GM18858 (cell line): ENCODE measurements at regions not wholly inside any gene's neighbourhood (a gene's known extent, or its start where the extent isn't known, plus 50 kb on each side); places are given as distances from the start of the nearest gene placed in this dataset.
"Not testable (repeated sequence)": the region's sequence is repeated elsewhere in the genome, so short reads cannot be mapped to it uniquely, and the experiment has no call there.

ENCODE experiments used
- ATAC-seq: cut with Tn5 transposase; IDR thresholded peaks from one replicate; pipeline ENCODE4 v1.9.1; 2021; ENCODE audit not compliant: unreplicated experiment

DNA sequence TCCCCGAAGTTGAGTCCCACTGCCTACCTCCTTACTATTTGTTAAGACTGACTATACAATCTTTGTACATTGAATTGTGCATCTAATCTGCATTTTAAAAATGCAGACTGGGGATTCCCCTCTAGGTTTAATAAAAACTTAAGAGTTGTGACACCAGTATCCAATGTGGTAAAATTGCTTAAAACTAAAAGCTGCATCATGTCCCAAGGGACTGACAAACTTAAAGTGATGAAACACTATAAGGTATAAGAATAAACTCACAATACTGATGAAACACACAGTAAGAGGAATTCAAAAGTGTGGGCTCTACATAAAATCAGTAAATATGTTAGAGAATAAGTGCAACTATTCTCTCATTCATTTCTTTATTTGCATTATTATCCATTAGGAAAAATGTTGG lies 1905.1 kb downstream of the MAT2B start:
- ATAC-seq: no peak

DNA sequence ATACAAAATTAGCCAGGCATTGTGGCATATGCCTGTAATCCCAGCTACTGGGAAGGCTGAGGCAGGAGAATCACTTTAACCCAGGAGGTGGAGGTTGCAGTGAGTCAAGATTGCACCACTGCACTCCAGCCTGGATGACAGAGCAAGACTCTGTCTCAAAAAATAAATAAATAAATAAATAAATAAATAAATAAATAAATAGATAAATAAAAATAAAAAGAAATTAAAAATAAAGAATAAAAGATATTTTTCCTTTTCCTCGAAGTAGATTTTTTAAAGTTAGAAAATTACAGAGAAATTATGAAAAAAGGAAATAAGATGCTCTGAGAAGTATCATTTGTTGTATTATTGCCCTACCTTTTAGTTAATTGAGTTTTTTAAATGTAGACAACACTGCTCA lies 1906.1 kb downstream of the MAT2B start:
- ATAC-seq: not testable (repeated sequence)

DNA sequence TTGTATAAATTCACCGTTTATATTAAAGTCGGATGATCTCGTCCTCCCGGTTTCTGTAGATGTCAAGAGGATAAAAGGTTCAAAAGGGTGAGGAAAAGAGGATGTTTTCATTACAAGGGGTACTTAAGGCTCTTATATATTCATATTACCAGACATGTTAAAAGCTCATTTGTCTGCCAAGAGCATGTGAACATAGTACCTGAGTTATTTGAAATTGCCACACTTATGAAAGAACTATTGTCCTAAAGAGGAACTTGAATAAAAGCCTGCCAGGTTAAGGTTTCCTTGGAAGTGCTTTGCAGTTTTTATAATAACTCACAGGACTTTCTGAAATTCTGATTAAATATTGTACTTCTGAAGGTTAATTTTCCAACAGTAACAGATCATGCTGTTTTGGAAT lies 1915.1 kb downstream of the MAT2B start:
- no peak for ATAC-seq

DNA sequence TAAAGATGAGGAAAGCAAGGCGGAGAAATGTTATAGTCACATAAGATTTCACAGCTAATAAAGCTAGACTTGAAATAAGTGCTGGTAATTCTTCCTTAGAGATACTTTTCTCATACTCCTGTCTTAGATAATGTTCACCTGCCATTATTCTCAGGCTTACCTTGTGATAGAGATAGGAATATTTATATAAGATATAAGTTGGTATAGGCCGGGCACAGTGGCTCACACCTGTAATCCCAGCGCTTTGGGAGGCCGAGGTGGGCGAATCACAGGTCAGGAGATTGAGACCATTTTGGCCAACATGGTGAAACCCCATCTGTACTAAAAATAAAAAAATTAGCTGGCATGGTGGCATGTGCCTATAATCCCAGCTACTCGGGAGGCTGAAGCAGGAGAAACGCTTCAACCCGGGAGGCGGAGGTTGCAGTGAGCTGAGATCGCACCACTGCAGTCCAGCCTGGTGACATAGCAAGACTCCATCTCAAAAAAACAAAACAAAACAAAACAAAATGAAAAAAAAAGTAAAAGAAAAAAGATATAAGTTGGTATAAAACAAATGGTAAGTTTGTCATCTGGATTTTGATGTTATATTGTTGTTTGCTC lies 1918.4 kb downstream of the MAT2B start:
- no peak for ATAC-seq

GRCh38 chr5:165425594-165425993 lies 1920.2 kb downstream of the MAT2B start:
- no peak for ATAC-seq

GRCh38 chr5:165448753-165449152 lies 1943.3 kb downstream of the MAT2B start:
- no peak for ATAC-seq

DNA sequence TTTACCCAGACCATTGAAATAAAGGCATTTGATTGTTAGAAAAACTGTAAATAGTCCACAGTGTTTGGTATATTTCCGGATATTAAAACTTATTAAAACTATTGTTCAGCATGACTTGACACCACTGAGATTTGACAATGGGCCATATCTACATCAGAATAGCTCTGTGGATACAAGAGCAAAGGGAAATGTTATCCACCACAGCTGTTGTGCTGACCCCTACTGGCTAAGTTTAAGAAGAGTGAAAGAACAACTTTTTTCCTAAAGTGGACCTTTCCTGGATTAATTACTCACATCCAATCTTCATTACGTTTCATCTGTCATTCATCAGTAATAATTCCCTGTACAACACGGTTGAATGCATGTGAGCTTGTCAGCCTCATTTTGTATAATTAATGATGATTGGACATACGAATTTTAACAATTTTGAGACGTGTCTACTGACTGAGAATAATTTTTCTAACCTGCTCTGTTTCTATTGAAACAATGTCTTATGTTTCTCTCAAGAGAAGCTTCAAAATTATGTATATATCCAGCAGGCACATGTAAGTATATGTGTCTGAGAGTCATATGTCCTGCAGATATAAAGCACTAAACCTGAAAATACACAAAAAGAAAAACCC lies 1952.6 kb downstream of the MAT2B start:
- peak; percentile 56 for ATAC-seq

- no peak for ATAC-seq
Measured at GRCh38 chr5:165459232-165459631, 1953.8 kb downstream of the MAT2B start.

DNA sequence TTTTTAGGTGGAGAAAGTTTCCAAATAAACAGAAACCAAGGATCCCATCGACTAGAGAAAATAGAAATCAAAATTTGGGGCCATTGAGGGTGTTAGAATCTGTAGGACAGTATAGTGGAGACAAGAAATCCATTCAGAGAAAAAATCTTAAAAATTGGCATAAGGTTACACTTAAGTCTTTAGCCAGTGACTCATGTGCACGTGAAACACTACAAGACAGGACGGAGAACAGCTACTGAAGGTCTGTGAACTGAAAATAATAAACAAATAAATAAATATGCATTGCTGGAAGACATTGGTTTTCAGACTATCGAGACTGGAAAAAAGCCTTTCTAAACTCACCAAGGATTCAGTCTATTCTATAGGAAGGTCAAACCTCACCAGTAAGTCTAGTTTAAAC lies 1955.5 kb downstream of the MAT2B start:
- ATAC-seq: no peak

DNA sequence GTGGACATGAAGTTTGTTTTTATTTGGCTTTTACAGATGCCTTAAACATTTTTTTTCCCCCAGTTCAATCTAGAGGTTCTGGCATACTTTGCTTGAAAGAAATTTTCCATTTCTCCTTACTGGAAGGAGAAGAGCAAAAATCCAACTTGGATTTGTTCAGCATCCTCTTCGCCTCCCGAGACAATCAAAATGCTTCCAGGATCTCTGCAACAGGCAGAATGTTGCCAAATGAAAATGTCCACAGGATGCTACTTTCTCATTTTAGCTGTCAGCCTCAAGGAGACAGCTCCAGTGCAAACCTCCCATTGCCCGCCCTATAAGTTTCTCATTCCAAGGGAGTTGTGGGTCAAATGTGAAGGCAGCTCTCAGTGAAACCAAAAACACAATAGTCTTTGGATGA lies 1972.1 kb downstream of the MAT2B start:
- ATAC-seq: no peak

- ATAC-seq: no peak
Measured at GRCh38 chr5:165495829-165496380, 1990.5 kb downstream of the MAT2B start.

- ATAC-seq: no peak
Measured at GRCh38 chr5:165497707-165498106, 1992.3 kb downstream of the MAT2B start.

- ATAC-seq: no peak
Measured at GRCh38 chr5:165502893-165503691, 1997.7 kb downstream of the MAT2B start.

DNA sequence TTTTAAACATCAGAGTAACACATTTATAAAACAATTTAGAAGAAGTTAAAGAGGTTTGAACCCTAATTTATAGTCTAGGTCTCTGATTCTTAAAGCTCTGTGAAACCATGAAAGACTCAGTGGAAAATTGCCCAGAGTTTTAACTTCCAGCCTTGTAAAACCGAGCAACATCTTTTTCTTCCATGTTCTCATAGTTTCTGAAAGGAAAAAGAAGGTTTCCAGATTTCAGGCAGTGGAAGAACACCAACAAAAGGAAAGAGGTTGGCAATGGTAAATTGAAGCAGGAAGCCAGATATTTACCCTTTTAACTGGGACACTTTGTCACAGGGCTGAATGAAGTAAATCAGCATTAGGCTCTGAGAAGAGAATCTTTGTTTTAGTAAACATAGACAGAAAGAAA lies 1999.3 kb downstream of the MAT2B start:
- ATAC-seq: no peak

DNA sequence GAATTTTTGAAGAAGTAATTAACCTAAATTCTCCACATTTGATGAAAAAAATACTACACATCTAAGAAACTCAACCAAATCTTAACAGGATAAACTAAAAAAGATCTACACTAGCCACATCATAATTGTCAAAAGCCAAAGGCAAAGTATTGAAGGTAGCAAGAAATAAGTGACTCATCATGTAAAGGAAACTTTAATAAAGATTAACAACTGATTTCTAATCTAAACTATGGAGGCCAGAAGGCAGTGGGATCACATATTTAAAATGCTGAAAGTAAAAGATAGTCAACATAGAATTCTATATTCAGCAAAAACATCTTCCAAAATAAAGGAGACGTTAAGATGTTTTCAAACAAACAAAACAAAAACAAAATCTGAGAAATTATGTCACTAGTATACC lies 2002.9 kb downstream of the MAT2B start:
- ATAC-seq: no peak

GRCh38 chr5:165508861-165509260 lies 2003.4 kb downstream of the MAT2B start:
- ATAC-seq: no peak

DNA sequence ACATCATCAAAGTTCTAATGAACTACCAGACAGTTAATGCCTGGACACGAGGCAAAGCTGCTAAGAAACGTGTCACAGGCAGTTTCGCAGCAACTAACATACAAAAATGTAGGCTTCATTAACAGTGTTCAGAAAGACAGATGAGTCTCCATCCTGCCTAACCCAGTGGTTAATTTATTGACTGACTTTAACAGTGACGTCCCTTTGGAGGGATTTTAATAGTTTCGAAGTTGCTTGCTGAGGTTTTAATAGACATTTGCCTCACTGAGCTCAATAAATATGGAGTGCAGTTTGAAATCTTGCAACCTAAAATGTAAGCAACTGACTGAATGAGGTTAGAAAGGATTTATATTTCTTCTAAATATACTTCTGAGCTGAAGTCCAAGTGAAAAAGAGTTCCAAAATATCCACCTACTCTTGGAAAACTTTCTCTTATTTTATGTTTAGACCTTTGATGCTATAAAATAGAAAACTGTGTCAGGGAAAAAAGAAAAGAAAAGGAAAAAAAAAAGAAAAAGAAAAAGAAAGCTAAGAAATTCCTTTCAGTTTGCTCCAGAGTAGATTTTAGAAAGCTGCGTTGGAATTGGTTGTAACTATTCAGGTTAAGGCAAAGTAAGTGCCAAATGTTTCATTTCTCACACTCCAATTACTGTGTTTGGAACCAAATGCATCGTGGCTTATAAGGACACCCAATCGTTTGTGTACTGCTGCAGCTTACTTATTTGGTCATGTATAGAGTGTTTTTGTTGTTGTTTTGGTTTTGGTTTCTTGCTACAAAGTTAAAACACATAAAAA lies 2016.6 kb downstream of the MAT2B start:
- no peak for ATAC-seq

- ATAC-seq: no peak
Measured at GRCh38 chr5:165525271-165525670, 2019.9 kb downstream of the MAT2B start.

DNA sequence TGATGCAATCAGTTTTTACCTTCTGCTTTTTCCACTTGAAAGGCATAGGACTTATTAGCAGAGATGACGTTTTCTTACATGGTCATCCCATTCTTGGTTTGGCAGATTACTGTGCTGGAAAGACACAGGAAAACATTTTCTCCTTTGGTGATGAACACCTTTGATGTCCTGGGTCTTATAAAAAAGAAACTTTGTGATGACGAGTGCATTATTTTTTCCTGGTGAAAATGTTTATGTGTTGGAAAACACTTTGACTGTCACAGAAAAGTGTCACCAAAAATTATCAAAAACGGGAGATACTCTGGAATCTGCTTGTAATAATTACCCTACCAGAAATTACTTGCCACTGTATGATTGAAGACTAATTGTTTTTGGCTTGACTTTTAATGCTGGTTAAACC lies 2020.9 kb downstream of the MAT2B start:
- ATAC-seq: no peak

GRCh38 chr5:165527577-165527976 lies 2022.2 kb downstream of the MAT2B start:
- no peak for ATAC-seq

- ATAC-seq: no peak
Measured at GRCh38 chr5:165538065-165538464, 2032.6 kb downstream of the MAT2B start.
